ENCODE measurements at regions not wholly inside any gene's neighbourhood (a gene's known extent, or its start where the extent isn't known, plus 50 kb on each side); places are given as distances from the start of the nearest gene placed in this dataset.

GRCh38 chr9:96178153-96178552 lies 123.8 kb downstream of the HSD17B3 start:
- TF ChIP-seq REST (IDR thresholded peaks at IDR 0.05), result no peak
- no peak for TF ChIP-seq CTCF (IDR thresholded peaks at IDR 0.05)
- TF ChIP-seq BHLHE40 (IDR thresholded peaks at IDR 0.05; ENCODE audit: low read depth, low read length), result no peak
- no peak for TF ChIP-seq RFX5 (IDR thresholded peaks at IDR 0.05)
- TF ChIP-seq BCL3 (IDR thresholded peaks at IDR 0.05), result no peak
- no peak for TF ChIP-seq POLR2AphosphoS2 (conservative IDR thresholded peaks at IDR 0.05; ENCODE audit: low read length)
- TF ChIP-seq MYC (IDR thresholded peaks at IDR 0.05; ENCODE audit: borderline replicate concordance, low read length), result no peak
- TF ChIP-seq RARB (CRISPR knock-in tag; IDR thresholded peaks at IDR 0.05), result no peak
- no peak for TF ChIP-seq EHMT2 (IDR thresholded peaks at IDR 0.05; ENCODE audit: low read depth)
- TF ChIP-seq POLR2A (IDR thresholded peaks at IDR 0.05; ENCODE audit: low read length), result no peak
- no peak for TF ChIP-seq E2F6 (IDR thresholded peaks at IDR 0.05; ENCODE audit: borderline replicate concordance, low read depth)
